Stimulated activated CD4-positive, alpha-beta T cell treated with anti-CD3 and anti-CD28 coated beads, TNF-alpha, amount 100 ng/mL, for 4 hours (primary cell): ENCODE measurements at regions not wholly inside any gene's neighbourhood (a gene's known extent, or its start where the extent isn't known, plus 50 kb on each side); places are given as distances from the start of the nearest gene placed in this dataset.
"Not testable (repeated sequence)": the region's sequence is repeated elsewhere in the genome, so short reads cannot be mapped to it uniquely, and the experiment has no call there.

ENCODE experiments used
- DNase-seq, 3 experiments: peaks; one replicate each; pipeline ENCODE4 v3.0.0-alpha.2; 2020; ENCODE audit warnings: low read depth in 3 of 3

DNA sequence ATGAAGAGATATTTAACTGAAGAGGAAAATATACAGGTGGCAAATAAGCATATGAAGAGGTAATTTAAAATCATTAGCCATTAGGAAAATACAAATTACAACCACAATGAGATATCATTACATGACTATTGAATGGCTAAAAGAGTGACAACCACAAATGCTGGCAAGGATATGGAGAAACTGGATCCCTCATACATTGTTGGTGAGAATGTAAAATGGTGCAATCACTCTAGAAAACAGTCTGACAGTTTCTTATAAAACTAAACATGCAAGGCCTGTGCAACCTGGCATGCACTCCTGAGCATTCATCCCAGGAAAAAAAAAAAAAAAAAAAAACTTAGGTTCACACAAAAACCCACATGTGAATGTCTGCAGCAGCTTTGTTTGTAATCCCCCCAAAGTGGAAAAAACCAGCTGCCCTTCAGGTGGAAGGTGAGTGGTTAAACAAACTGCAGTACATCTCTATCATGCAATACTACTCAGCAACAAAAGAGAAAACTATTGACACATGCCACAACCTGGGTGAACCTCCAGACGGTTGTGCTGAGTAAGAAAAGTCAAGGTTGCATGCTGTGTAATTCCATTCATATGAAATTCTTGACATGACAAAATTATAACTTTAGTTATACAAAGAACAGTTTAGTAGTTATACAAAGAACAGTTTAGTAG is 189.2 kb upstream of the IRF2BP2 start:
- DNase-seq = not testable (repeated sequence)

DNA sequence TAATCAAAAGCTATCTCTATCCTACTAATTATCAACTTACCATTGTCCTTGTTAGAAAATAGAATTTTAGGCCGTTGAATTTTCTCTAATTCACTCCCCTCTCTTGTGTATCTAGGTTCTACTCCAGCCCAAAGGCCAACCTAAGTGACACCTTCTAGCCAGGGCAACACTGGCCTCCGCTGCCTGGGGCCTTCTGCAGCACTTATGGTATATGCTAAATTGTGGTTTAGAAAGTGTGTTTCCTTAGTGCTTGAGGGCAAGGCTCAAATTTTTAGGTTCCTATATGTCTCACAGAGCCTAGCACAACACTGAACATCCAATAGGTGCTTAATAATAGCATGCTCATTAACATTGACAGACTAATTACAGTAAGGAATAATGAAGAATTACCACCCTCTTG is 187.2 kb upstream of the IRF2BP2 start:
- DNase-seq = not testable (repeated sequence)

DNA sequence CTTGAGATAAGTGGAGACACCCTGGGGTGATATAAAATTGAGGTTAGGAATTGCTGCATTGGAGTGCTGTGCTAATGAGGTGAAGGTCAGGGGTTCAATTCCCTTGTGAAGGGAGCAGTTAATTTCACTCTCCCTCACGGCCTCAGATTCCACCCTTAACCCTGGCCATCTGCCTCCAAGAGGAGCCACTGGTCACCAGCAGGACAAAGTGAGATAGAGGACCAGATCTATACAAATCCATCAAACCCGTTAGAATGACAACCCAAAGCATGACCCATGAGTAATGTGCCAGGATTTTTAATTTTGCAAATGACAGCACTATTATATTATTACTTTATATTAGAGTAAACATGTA is 186.4 kb upstream of the IRF2BP2 start:
- DNase-seq = not testable (repeated sequence)

DNA sequence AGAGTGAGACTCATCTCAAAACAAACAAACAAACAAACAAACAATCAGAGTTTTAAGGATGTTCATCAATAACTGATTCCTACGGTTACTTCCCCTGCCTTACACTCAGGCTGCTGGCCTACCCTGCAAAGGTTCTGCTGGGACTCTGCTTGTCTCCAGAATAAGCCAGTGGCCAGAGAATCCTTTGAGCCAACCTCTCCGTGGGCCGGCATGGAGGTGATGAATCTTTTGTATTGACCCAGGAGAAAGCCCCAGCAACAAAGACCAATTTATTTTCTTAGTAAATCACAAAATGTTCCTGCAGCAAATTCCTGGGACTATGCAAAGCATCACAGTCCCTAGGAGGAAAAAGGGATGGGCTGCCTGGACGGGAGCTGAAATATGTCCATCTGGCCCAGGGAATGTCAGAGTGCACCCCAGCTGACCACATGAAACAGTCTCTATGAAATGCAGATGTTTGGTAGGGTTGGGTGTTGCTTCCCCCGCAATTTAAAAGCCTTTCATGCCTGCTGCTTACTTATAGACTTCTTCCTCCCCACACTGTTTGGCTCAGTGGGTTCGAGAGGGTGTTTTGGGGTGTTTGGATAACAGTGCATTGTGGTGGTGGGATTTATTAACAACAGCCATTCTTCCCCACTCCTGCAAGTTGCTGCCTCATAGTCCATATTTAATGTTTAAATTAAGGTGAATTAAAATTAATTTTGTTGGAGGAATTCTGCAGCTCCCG is 185.9 kb upstream of the IRF2BP2 start:
- not testable (repeated sequence) for DNase-seq

DNA sequence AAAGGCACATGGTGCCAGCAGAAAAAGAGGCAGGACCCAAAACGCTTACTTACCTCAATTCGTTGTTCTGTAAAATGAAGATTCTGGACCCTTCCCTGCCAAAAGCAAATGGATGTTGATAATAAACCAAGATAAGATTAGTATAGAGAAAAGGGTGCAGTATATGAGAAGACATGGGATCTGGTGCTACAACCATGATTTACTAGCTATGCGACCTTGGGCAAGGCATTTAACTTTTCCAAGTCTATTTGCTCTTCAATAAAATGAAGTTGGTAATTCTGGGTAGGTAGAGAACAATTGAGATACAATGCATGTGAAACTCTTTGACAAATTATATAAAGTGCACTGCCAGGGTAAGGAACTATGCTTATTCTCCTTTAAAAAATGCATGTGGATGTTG is 185.0 kb upstream of the IRF2BP2 start:
- DNase-seq = not testable (repeated sequence)

DNA sequence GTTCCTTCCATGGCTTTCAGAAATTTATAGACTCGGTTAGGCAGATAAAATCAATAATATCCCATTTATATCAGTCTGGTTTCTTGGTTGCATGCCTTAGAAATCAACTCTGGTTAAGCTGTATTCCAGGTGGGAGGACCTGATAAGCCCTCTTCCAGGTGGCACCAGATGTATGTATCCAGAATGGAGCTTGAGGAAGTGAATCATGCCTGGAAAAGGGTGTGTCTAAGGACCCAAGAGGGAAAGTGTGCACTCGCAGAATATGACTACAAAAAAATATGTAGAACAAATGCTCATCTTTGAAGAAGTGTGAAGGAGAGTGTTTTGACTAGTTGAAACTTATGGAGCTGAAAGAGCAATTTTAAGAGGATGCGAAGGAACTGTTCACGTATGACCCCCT is 184.5 kb upstream of the IRF2BP2 start:
- not testable (repeated sequence) for DNase-seq

DNA sequence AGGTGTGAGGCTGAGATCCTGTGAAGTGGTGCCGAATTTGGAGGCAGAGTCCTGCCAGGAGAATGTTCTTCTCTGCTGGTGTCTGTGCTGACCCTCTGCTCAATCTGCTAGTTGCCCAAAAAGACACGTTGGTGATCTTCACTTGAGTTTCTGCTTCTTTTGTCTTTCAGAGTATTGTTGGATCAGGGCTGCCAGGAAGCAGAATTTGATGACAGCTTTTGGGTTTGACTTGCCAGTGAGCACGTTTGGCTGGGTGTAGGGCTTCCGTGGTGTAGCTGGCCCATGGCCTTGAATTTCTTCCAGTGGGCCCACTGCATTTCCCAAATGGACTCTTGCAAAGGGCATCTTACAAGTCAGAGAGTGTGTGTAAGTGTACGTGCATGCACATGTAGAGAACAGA is 183.9 kb upstream of the IRF2BP2 start:
- not testable (repeated sequence) for DNase-seq

DNA sequence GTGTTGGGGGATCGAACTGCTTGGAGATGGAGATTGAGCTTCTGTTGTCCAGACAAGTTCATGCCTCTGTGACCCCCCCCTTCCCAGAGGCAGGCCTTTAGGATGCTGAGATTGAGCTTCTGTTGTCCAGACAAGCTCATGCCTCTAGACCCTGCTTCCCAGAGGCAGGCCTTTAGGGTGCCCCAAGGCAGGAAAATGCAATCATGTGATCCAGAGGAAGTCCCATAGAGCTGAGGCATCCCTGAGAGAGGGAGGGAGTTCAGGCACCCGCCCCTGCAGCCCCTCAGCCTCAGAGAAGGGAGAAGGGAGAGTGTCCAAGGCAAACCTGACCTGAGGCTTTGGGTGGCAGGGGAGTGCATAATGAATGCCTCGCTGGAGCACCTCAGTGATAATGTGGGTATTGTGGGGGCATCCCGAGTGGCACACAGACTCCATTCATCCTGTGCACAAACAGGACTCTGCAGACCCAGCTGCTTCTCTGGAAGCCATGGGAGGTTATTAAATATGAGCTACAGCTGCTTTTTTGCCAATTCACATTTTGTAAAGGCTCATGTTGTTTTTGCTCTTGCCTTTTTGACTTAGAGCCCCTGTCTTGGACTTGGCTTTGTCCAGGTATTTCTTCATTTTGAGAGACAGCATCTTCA is 182.4 kb upstream of the IRF2BP2 start:
- DNase-seq = not testable (repeated sequence)

DNA sequence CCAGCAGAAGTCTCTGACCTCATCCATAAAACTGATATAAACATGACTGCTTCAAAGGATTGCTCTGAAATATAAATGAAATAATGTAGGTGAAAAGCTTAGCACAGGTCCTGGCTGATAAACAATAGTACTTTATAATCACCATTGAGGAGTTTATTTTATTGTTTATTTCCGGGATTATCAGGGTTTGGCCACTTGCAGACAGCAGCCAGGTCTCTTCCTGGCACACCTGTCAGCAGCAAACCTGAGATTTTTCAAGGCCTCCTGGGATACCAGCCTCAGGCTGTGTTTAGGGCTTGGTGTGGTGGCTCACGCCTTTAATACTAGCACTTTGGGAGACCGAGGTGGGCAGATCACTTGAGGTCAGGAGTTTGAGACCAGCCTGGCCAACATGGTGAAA is 181.6 kb upstream of the IRF2BP2 start:
- not testable (repeated sequence) for DNase-seq

DNA sequence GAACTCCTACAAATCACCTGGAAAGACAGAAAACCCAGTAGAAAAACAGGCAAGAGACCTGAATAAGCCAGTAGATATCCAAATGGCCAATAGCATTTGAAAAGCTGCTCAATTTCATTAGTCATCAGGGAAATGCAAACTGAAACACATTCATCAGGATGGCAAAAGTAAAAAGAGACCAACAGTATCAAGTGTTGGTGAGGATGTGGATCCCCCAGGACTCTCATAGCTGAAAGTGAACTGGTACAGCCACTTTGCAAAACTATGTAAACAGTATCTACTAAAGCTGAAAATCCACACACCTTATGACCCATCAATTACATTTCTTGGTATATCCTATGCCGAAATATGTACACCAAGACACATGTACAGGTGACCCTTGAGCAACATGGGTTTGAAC is 180.4 kb upstream of the IRF2BP2 start:
- not testable (repeated sequence) for DNase-seq

DNA sequence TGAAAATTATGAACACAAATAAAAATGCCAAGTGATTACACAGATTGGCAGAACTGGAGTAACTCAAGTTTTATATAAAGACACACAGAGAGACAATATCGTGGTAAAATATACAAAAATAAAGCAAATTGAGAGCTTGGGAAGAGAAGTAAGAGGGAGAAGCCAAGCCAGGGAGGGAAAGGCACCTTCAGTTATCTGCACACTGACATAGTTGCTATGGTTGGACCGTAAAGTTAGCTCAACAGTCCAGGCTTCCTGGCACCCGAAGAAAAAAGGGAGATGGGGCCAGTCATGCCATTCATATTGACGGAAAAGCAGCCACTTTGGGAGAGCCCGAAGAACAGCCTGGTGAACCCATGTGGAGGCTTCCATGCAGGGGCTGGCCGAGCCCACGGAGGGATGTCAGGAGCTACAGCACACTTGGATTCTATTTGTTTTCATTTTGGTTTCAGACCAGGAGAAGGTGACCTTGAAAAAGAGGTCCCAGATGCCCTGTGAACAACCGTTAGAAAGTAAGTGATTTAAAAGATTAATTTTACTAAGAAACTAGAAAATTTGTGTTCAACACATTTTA is 177.1 kb upstream of the IRF2BP2 start:
- not testable (repeated sequence) for DNase-seq

DNA sequence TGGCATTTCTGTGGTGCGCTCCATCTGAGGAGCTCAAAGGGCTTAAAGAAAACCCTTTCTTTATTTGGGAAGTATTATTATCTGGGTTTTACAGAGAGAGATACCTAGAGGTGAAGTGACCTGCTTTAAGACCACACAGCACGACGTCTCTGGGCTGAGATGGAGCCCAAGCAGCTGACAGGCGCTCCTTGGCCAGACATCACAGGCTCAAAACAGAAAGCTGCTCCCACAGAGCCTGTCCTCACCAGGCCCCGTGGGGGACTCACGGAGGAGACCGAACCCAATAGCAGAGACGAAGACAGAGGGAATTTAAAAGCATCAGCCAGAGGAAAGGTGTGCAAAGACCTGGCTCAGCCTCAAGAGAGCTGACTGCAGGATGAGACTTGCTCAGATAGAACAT is 175.9 kb upstream of the IRF2BP2 start:
- not testable (repeated sequence) for DNase-seq

DNA sequence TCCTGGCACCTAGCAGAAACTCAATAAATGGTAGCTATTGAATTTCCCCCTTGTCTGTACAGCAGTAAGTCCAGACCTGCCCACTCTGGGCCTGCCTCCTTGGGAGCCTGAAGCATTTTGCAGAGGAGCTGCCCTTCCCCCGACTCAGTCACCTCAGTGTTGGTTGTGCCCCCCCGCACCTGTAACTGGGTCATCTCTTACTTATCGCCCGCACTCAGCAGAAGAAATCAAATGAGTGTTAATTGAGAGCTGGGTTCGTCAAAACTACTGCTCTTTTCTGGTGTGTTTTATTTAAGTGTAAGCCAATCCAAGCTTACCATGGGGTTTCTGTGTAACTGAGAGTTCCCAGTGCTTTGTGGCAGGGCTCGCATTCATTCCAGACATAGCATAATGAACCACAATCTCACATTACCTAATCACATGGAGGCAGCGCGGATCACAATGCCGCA is 175.5 kb upstream of the IRF2BP2 start:
- DNase-seq = not testable (repeated sequence)

DNA sequence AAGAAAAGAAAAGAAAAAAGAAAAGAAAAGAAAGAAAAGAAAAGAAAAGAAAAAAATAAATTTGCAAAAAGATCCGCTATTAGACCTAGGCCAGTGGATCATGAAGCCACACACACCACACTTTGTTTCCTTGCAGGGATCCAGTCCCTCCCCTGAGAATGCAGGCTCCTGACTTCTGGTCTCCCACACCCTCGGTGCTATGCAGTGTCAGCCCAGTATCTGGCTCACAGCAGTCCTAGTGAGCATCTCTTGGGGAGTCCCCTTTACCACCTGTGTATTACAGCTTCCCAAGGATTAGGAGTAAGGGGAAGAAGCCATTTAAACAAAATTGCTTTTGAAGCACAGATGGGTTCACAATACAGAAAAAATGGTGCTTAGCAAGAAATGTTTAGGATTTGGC is 174.1 kb upstream of the IRF2BP2 start:
- not testable (repeated sequence) for DNase-seq

DNA sequence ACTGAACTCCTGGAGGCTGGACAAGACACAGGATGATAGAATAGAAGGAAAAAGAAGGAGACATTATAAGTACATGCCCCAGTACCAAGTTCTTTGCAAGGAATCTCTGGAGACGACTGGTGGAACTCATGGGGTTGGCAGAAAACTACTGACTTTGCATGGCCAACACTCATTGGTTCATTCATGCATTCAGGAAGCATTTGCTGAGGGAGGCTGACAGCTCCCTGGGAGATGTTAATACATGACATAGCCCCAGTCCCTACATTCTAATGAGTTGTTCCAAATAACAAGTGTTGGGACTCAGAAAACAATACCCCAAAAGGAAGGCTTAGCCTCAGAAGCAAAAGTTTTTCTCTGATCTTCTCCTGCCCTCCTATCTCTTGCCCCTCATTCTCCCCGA is 172.8 kb upstream of the IRF2BP2 start:
- no peak for DNase-seq

DNA sequence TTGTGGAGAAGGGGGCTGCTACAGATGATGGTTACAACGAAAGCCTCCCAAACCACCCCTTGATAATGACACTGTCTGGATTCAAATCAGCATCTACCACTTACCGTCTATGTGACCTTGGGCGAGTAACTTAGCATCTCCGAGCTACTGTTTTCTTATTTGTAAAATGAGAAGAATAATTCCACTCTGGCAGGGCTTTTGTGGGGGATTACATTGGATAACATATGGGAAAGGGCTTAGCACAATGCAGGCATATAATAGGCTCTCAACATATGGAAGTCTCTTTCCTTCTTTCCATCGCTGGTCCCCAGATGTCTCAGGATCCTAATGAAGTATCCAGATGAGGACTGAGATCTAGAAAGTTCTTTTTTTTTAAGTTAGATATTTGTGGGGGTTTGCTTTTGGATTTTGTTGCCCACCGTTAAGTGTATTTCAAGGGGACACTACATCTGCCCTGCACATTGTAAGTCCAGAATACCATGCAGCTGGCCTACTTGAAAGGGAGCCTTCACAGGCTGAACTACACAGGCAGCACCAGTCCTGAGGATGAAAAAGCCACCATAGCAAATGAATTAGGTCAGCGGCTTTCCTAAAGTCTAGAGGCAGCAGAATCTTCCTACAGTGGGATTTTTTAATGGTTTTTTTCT is 172.2 kb upstream of the IRF2BP2 start:
- DNase-seq = no peak

DNA sequence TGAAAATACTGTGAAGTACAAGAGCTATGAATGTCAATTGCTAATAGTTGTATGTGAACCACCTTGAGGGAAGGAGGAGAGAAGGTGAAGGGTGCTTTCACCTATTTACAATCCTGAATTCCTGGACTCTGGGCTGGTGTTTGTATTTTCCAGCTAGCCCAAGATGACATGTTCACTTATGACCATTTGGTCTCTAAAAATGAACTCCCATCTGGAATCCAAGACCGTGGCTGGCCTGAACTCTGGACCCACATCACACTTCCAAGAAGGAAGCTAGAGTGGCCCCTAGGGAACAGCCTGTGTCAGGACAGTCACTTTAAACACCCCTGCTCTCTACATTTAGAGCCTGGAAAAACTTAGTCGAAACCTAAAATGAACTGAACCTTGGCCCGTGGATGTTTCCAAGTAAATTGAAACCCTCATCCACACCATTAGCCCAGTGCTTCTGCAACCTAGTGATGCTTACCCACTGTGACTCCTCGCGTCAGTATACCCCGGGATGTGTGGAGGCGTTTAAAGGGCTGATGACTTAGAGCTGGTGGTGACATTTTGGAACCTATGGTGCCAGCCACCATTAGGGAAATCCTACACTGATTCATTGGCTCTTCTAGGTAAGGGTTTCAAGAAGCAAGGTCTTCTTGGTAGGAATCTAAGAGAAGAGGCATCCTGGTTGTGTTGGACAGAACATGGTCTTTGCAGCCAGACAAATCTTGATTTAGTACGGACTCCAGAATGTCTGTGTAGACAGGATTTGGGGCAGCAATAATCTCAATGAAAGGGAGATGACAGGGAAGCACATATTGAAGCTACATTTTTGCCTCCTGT is 171.5 kb upstream of the IRF2BP2 start:
- DNase-seq = no peak

DNA sequence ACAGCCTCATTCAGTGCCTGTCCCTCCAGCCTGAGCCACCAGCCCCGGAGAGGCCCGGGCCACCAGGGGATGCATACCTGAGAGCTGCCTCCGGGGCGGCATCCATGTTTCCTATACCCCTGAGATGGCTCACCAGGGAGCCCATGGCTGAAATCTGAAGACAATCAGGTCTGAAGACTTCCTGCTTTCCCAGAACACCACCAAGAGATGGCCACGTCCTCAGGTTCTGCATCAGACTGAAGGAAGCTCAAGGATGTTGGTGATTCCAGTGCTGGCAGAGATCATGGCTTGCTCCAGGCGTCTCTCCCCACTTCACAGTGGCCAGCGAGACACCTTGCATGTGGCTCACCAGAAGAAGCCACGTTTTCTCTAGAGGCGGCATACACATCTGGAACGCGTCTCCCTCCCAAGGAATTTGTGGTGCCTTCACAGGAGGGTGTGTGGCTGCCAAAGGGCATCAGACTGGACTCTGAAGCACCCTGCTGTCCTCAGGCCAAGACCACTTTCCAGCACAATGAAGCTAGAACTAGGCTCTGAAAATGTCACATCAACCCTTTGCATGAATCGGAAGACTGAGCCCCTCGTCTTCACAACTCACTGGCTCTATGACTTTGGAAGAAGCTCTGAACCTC is 170.7 kb upstream of the IRF2BP2 start:
- DNase-seq = no peak

DNA sequence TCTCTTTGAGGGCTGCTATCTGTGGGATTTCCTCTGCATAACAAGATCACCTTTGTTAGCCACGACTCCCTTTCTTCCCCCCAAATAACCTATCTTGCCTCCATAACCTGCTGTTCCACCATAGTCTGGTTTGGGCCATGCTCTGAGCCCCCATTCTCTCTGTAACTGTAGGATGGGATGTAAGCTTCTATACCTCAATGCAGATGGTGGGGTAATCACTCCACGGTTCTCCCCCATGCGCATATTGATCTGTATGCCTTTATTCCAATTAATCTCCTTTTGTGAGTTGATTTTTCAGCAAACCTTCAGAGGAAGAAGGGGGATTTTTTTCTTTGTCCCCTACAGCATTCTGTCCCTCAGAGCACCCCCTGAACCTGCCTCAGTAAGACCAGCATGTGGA is 170.1 kb upstream of the IRF2BP2 start:
- no peak for DNase-seq

DNA sequence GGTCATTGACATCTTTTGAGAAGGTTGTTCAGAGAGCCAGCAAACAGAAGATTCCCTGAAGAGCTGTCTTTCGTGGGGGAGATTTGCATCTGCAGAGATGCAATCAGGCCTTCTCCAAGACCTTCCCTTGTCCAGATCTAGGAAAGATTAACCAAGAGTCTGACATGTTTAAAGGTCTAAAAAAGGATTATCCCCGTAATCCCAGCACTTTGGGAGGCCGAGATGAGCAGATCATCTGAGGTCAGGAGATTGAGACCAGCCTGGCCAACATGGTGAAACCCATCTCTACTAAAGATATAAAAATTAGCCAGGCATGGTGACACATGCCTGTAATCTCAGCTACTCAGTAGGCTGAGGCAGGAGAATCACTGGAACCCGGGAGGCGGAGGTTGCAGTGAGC is 169.6 kb upstream of the IRF2BP2 start:
- DNase-seq = not testable (repeated sequence)

DNA sequence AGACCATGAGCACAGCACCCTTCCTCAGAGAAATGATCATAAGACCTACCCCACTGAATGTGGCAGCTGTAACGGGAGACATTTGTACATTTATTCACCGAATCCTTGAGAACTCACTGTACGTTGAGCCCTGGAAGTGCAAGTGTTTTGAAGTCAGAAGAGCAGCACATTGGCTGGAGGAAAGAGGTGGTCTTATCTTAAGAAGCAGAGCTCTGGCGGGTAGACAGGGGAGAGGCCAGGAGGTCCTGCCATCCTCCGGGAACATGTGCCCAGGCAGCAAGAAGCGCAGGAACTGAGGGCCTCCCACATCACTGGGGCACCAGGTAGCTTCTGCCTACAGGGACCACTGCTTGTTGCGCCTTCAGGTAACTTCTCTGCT is 169.2 kb upstream of the IRF2BP2 start:
- DNase-seq = no peak
